SW 1271 (cell line): ENCODE measurements at regions not wholly inside any gene's neighbourhood (a gene's known extent, or its start where the extent isn't known, plus 50 kb on each side); places are given as distances from the start of the nearest gene placed in this dataset.
A peak's percentile ranks its signal among the peaks of the same experiment; 100 is the strongest.

ENCODE experiments used
- DNase-seq, 2 experiments: peaks; one replicate each; lab custom pipeline; 2025; lab: John Stamatoyannopoulos, UW

DNA sequence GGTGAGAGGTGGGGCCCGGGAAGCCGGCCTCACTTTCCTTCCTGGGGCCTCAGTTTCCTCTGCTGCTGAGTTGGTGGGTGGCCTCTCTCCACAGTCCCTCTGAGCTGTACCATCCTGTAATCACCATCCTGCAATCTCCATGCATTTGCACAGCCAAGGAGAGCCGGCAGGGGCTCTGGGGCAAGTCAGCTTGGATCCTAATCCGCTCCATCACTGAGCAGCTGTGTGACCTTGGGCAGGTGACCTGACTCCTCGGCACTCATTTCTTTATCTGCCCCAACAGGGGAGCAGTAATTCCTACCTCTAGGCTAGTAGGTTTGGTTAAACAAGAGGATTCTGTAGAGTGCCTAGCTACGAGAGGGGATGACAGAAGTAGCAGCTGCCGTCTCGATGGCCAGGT lies 88.2 kb upstream of the ZNF618 start:
- DNase-seq: no peak

DNA sequence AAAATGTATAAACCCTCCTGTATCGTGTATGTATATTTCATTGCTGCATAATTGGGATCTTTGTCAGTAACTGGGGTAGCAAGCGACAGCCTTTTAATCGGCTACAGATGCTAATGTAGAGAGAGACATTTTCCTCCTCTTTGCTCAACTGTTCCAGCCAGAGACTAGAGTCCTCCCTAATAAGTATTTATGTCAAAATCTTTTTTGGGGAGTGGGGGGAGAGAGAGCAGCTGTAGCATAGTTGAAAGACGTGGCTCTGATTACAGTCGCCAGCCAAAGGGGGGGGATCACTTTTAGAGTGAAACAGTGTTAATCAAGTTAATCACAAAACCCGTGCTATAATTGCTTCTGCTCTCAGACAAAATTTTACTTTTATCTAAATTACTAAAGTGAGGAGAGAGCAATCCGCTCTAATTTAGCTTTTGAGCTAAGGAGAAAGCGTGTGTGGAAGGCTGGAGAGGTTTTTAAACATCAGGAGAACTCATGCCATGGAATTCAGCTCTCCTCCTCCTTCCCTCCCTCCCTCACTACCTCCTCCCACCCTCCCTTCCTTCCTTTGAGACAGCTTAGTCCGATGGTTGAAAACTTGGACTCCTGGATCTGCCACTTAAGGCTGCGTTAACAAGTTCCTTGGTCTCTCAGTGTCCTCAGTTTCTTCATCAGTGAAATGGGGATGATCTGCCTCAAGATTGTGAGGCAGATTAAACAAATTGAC lies 87.3 kb upstream of the ZNF618 start:
- DNase-seq: no peak

GRCh38 chr9:113790093-113790492 lies 86.0 kb upstream of the ZNF618 start:
- DNase-seq: no peak

DNA sequence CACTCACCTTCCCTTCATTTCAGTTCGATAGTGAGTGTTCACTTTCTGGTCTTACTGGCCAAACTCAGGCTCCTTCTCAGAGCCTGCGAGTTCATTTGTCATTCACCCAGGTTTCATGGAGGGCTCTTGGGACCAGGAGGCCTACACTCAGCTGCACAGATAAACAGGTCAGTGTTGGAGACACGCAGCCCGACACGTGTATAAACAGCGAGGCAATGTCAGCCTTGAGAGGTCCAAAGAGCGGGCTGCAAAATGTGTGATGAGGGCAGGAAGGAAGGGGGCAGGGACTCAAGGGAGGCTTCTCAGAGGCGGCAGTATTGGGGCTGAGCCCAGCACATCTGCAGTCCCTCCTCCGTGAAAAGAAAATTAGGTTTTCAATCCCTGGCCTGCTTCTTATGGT lies 82.6 kb upstream of the ZNF618 start:
- no peak for DNase-seq

- DNase-seq: no peak
These were observed 81.4 kb upstream of the ZNF618 start for GRCh38 chr9:113794721-113795120.

GRCh38 chr9:113795811-113796392 lies 80.2 kb upstream of the ZNF618 start:
- no peak for DNase-seq

DNA sequence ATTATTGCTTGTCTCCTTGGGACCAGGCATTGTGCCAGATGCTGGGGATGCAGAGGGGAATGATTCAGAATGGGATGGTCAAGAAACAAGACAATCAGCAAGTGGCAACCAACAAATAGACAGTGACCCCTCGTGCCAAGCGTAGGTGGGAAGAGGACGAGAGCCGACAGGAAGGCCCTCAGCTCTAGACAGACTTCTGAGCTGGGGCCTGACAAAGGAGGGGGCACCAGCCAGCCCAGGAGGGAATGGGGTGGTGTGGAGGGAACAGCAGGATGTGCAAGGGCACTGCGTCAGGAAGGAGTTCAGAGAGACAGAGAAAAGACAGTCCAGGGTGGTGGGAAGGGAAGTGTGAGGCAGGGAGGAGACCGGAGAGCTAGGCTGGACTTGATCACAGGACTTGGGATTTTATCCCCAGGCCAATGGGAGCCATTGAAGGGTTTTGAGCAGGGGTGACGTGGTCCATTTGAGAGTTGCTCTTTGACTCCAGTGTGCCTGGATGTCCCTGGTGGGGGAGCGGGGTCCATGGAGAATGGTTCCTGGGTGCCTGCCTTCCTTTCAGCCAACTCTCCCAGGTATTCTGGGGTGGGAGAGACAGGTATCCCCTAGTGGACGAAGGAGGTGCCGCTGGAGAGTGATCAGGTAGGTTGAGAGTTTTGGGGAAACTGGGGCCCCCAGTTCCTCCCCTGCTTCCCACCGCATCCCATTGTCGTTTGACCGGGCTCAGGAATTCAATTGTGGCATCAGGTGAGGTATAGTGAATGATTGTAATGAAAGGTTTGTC lies 79.3 kb upstream of the ZNF618 start:
- no peak for DNase-seq

- DNase-seq: no peak
These were observed 77.8 kb upstream of the ZNF618 start for GRCh38 chr9:113798062-113799030.

GRCh38 chr9:113800276-113800675 lies 75.8 kb upstream of the ZNF618 start:
- no peak for DNase-seq

DNA sequence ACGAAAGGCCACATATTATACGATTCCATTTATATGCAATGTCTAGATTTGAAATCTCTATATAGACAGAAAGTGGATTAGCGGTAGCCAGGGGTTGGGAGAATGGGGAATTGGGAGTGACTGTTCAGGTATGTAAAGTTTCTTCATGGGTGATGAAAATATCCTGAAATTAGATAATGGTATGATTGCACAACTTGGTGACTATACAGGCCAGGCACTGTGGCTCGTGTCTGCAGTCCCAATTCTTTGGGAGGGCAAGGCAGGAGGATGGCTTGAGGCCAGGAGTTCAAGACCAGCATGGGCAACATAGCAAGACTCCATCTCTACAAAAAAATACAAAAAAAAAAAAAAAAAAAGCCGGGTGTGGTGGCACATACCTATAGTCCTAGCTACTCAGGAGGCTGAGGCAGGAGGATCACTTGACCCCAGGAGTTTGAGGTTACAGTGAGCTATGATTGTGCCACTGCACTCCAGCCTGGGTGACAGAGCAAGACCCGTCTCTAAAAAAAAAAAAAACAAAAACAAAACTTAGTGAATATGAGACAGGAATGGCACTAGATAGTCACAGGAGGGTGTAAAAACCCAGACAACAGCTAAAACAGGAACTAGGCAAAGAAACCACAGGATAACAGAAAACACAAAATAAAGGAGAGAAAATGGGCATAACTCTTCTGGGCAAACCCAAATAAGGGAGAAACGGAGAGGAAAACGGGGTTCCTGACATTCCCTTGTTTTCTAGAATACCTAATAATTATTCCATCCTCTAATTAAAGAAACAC lies 72.1 kb upstream of the ZNF618 start:
- no peak for DNase-seq

DNA sequence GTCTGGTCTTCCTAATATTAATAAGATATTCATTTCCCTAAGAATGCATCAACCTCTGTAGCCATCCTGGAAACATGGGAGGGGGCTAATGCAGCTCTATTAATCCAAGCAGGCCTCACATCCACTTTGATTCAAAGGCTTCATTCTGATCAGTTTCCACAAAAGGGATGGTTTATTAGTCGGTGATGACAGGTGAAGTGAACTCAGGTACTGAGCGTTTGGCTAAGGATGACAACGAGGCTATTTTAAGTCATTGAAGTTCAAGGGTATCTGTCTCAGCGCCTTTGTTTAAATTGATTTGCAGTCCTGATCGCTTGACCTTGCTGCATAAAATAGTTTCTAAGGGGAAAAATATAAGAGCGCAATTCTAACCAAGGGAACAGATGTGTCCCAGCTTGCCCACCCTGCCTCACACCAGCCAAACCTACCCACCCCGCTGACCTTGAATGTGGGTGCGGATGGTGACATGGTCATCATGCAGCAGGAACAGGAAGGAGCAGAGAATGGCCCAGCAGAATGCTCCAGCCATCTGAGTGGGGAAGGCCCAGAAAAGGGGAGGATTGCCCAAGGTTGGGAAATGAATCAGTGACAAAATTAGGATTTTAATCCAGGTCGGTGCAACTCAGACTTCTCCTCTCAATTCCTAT lies 70.5 kb upstream of the ZNF618 start:
- no peak for DNase-seq

- peak in 1 of 2 experiments; percentile 40 for DNase-seq
These were observed 68.7 kb upstream of the ZNF618 start for GRCh38 chr9:113807173-113808061.

DNA sequence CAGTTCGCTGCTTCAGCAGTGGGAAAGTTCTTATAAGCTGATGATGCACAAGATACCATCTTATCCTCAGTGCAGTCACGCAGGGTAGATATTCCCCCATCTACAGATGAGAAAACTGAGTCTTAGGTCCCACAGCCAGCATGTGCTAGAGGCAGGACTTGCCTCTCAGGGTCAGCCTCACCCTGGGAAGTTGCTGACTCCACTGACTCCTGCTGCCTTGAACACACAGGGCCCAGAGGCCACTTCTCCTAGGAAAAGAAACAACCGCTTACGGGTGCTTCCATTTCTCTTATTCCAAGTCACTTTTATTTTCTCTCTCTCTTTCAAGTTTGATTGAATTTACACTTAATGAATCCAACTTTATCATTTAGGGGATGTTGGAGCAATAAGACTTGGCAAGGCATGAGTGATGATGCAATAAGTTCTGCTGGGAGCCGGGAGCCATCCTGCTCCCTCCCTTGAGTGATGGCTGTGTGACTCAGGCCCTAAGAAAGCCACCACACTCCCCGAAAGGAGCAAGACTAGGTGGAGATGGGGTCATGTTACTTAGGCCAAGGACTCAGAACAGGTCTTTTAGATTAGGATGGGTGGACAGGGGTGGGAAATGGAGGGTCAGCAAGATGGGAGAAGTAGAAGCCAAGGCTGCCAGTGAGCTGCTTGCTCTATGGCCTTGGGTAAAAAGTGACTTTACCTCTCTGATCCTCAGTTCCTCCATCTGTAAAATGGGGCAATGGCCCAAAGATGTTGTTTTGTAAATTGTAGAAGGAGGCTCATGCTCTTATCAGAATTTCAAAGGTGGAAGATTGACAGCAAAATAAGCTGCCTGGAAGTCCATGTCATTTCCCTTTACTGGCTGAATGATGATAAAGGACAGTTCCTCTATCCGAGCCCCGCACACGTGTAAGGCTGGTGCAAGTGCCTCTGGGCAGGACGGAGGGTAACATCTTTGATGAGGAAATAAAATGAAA lies 67.4 kb upstream of the ZNF618 start:
- peak in 1 of 2 experiments; percentile 10 for DNase-seq

- no peak for DNase-seq
These were observed 58.9 kb upstream of the ZNF618 start for GRCh38 chr9:113817171-113817570.

DNA sequence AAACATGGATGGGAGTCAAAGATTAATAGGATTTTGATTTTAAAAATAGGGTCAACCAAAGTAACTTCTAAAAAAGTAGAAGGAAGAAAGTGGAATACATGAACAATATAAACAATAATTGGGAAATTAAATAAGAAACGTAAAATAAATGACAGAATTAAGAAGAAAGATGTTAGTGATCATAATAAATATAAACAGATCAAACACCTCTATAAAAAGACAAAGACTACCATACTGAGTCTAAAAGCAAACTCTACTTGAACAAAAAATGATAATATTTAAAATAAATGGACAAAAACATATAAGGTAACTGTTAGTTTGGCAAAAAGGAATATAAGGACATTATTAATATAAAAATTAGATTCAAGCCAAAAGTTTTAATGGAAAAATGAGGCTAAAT lies 57.7 kb upstream of the ZNF618 start:
- no peak for DNase-seq

- DNase-seq: no peak
These were observed 53.8 kb upstream of the ZNF618 start for GRCh38 chr9:113822315-113822714.

GRCh38 chr9:113823421-113823820 lies 52.7 kb upstream of the ZNF618 start:
- DNase-seq: no peak
